Stimulated activated CD4-positive, alpha-beta T cell treated with anti-CD3 and anti-CD28 coated beads, Interleukin-4, amount 100 ng/mL, for 4 hours (primary cell): ENCODE measurements at regions not wholly inside any gene's neighbourhood (a gene's known extent, or its start where the extent isn't known, plus 50 kb on each side); places are given as distances from the start of the nearest gene placed in this dataset.
"Not testable (repeated sequence)": the region's sequence is repeated elsewhere in the genome, so short reads cannot be mapped to it uniquely, and the experiment has no call there.

Experiments used
- DNase-seq, 2 experiments: peaks; one replicate each; pipeline ENCODE4 v3.0.0-alpha.2; 2020

GRCh38 chr6:54440549-54440948 is 132.3 kb downstream of the TINAG start:
- no peak for DNase-seq

GRCh38 chr6:54441020-54441419 is 132.8 kb downstream of the TINAG start:
- DNase-seq = no peak

- DNase-seq = no peak
Observed at GRCh38 chr6:54441687-54442248, 133.5 kb downstream of the TINAG start.

- no peak for DNase-seq
Observed at GRCh38 chr6:54445207-54445606, 137.0 kb downstream of the TINAG start.

GRCh38 chr6:54448617-54449016 is 140.4 kb downstream of the TINAG start:
- DNase-seq = no peak

- no peak for DNase-seq
Observed at GRCh38 chr6:54451516-54451915, 143.3 kb downstream of the TINAG start.

GRCh38 chr6:54463354-54464024 is 155.2 kb downstream of the TINAG start:
- no peak for DNase-seq

- no peak for DNase-seq
Observed at GRCh38 chr6:54465649-54466300, 157.5 kb downstream of the TINAG start.

- DNase-seq = no peak
Observed at GRCh38 chr6:54467384-54467783, 159.1 kb downstream of the TINAG start.

GRCh38 chr6:54473328-54473727 is 165.1 kb downstream of the TINAG start:
- DNase-seq = no peak

- no peak for DNase-seq
Observed at GRCh38 chr6:54474898-54475297, 166.7 kb downstream of the TINAG start.

- no peak for DNase-seq
Observed at GRCh38 chr6:54481091-54481490, 172.8 kb downstream of the TINAG start.

- DNase-seq = no peak
Observed at GRCh38 chr6:54491431-54491830, 183.2 kb downstream of the TINAG start.

GRCh38 chr6:54493138-54493537 is 184.9 kb downstream of the TINAG start:
- DNase-seq = no peak

GRCh38 chr6:54503144-54503543 is 194.9 kb downstream of the TINAG start:
- no peak for DNase-seq

GRCh38 chr6:54515013-54515412 is 206.8 kb downstream of the TINAG start:
- DNase-seq = no peak

- no peak for DNase-seq
Observed at GRCh38 chr6:54515713-54516112, 207.5 kb downstream of the TINAG start.

GRCh38 chr6:54516321-54516720 is 208.1 kb downstream of the TINAG start:
- DNase-seq = no peak

GRCh38 chr6:54519161-54519560 is 210.9 kb downstream of the TINAG start:
- DNase-seq = no peak

- no peak for DNase-seq
Observed at GRCh38 chr6:54525731-54526130, 217.5 kb downstream of the TINAG start.

- no peak for DNase-seq
Observed at GRCh38 chr6:54533567-54533966, 225.3 kb downstream of the TINAG start.

GRCh38 chr6:54535568-54535967 is 227.3 kb downstream of the TINAG start:
- DNase-seq = no peak

GRCh38 chr6:54541541-54541940 is 233.3 kb downstream of the TINAG start:
- DNase-seq = no peak

- DNase-seq = no peak
Observed at GRCh38 chr6:54559136-54559535, 250.9 kb downstream of the TINAG start.

- not testable (repeated sequence) for DNase-seq
Observed at GRCh38 chr6:54564188-54564587, 255.9 kb downstream of the TINAG start.
